Endothelial cell of umbilical vein (primary cell): ENCODE measurements at regions not wholly inside any gene's neighbourhood (a gene's known extent, or its start where the extent isn't known, plus 50 kb on each side); places are given as distances from the start of the nearest gene placed in this dataset.

ENCODE experiments used
- BruUV-seq: library from RNA; stranded (reverse); fragments of 400-500 nt; replicated peaks from 2 replicates; lab custom pipeline; 2021; lab: Mats Ljungman, UMichigan
- CTCF ChIA-PET: fragments of 300-600, 350-600 bp; sonication (Branson Sonifier 250); formaldehyde crosslinking; loops from one replicate; lab custom pipeline; 2021; ENCODE audit warnings: antibody characterized with exemption, inconsistent platforms; lab: Charles Lee
- POLR2A ChIA-PET: fragments of 300-600, 350-600 bp; sonication (Branson Sonifier 250); formaldehyde crosslinking; loops from one replicate; lab custom pipeline; 2021; ENCODE audit warnings: antibody characterized with exemption, inconsistent platforms; lab: Charles Lee
- DNase-seq: peaks from one replicate; pipeline ENCODE4 v3.0.0-alpha.2; 2011; ENCODE audit warnings: low read depth, low spot score
- FAIRE-seq: peaks from 2 replicates; lab custom pipeline; 2011; peaks lifted over from hg19 to GRCh38; lab: Jason Lieb, UNC
- H2AFZ ChIP-seq: 2 replicates; pipeline ENCODE4 v1.6.0; 2012; ENCODE audit warnings: low read depth, low read length, control low read depth, inconsistent platforms
- H3K27ac ChIP-seq: 2 replicates; pipeline ENCODE4 v1.5.1; 2011; ENCODE audit warnings: low read depth, mild to moderate bottlenecking, control low read depth, low read length, moderate library complexity; ENCODE audit not compliant: insufficient read depth
- H3K27me3 ChIP-seq, 2 experiments: 2 replicates each; pipeline versions ENCODE4 v1.6.0 to v1.6.1; 2011; ENCODE audit warnings: low read length in 2 of 2, mixed read lengths in 1 of 2; ENCODE audit not compliant: control insufficient read depth in 2 of 2, insufficient read depth in 2 of 2
- H3K36me3 ChIP-seq, 2 experiments: 2 replicates in 1 of 2; 3 replicates in 1 of 2; pipeline ENCODE4 v1.5.1; 2011; ENCODE audit warnings: low read length in 2 of 2, mild to moderate bottlenecking in 1 of 2, moderate library complexity in 1 of 2; ENCODE audit not compliant: control insufficient read depth in 2 of 2, insufficient read depth in 2 of 2; ENCODE audit errors: extremely low read depth in 1 of 2
- H3K4me1 ChIP-seq: 3 replicates; pipeline ENCODE4 v1.5.1; 2011; ENCODE audit warnings: mild to moderate bottlenecking, low read length; ENCODE audit not compliant: control insufficient read depth, insufficient read depth; ENCODE audit errors: extremely low read depth
- H3K4me2 ChIP-seq: 2 replicates; pipeline ENCODE4 v1.6.1; 2011; ENCODE audit warnings: low read length, control low read depth, mixed read lengths; ENCODE audit not compliant: insufficient read depth
- H3K4me3 ChIP-seq, 3 experiments: fragments of 200-600 bp in 1 of 3; sonication (generic), shearing (Covaris generic) in 1 of 3; replicated peaks in 1 of 3; 2 replicates each; pipeline ENCODE4 v1.5.1; 2011 to 2016; ENCODE audit warnings: control low read depth in 3 of 3, low read length in 3 of 3, mild to moderate bottlenecking in 2 of 3, inconsistent platforms in 1 of 3, low read depth in 1 of 3, moderate library complexity in 1 of 3; ENCODE audit not compliant: insufficient read depth in 1 of 3
- H3K79me2 ChIP-seq: 2 replicates; pipeline ENCODE4 v1.6.0; 2012; ENCODE audit warnings: low read length, inconsistent platforms; ENCODE audit not compliant: control insufficient read depth, insufficient read depth
- H3K9ac ChIP-seq: replicated peaks from 2 replicates; pipeline ENCODE3; 2011; ENCODE audit warnings: low read length, control low read depth; ENCODE audit not compliant: insufficient read depth; ENCODE audit errors: extremely low read depth
- H3K9me1 ChIP-seq: replicated peaks from 3 replicates; pipeline ENCODE4 v1.6.0; 2011; ENCODE audit warnings: mild to moderate bottlenecking, low read length; ENCODE audit not compliant: control insufficient read depth, insufficient read depth; ENCODE audit errors: extremely low read depth
- H3K9me3 ChIP-seq: replicated peaks from 2 replicates; pipeline ENCODE4 v1.5.1; 2012; ENCODE audit warnings: low read length, inconsistent platforms; ENCODE audit not compliant: control insufficient read depth, insufficient read depth
- H4K20me1 ChIP-seq: replicated peaks from 2 replicates; pipeline ENCODE3; 2011; ENCODE audit warnings: mild to moderate bottlenecking, low read length; ENCODE audit not compliant: control insufficient read depth, insufficient read depth; ENCODE audit errors: extremely low read depth
- EZH2 ChIP-seq: IDR thresholded peaks from 2 replicates; pipeline ENCODE4 v1.6.1; 2012; ENCODE audit warnings: borderline replicate concordance, low read depth, mild to moderate bottlenecking, moderate library complexity, low read length, inconsistent platforms; ENCODE audit not compliant: severe bottlenecking
- FOS ChIP-seq: IDR thresholded peaks from 2 replicates; pipeline ENCODE4 v1.6.1; 2011; ENCODE audit warnings: mild to moderate bottlenecking, low read length, moderate library complexity, borderline replicate concordance; ENCODE audit not compliant: insufficient read depth
- GATA2 ChIP-seq: IDR thresholded peaks from 2 replicates; pipeline ENCODE4 v1.7.0; 2011; ENCODE audit warnings: low read depth, mild to moderate bottlenecking, moderate library complexity, mixed read lengths, low read length; ENCODE audit not compliant: insufficient read length, insufficient read depth
- JUN ChIP-seq: IDR thresholded peaks from 2 replicates; pipeline ENCODE4 v1.6.1; 2011; ENCODE audit warnings: borderline replicate concordance, low read depth; ENCODE audit not compliant: insufficient read length, insufficient read depth
- MYC ChIP-seq: IDR thresholded peaks from one replicate; pipeline ENCODE4 v1.6.1; 2011; ENCODE audit warnings: mild to moderate bottlenecking, low read depth, low read length
- POLR2A ChIP-seq: IDR thresholded peaks from 2 replicates; pipeline ENCODE4 v1.6.1; 2012; ENCODE audit warnings: low read depth, mild to moderate bottlenecking, control low read depth, low read length
- POLR2AphosphoS5 ChIP-seq: IDR thresholded peaks from 2 replicates; pipeline ENCODE4 v1.6.1; 2012; ENCODE audit warnings: low read depth, mild to moderate bottlenecking, control low read depth, low read length, moderate library complexity; ENCODE audit not compliant: insufficient read depth
- dilution Hi-C: fragments of 300-500 bp; cut with MboI; formaldehyde crosslinking; loops from one replicate; pipeline ENCODE4 v1.15.0; 2019; ENCODE audit warnings: low sequenced_read_pairs; ENCODE audit not compliant: extremely low pct_ligation_motif_present
- intact Hi-C: fragments of 100-400 bp; cut with micrococcal nuclease; formaldehyde crosslinking; loops from one replicate; pipeline ENCODE4 v1.10.0; 2022
- TF ChIP-seq, protein P1 (sequence below), 2 donors: IDR thresholded peaks; 1 replicate in 1 of 2; 2 replicates in 1 of 2; pipeline ENCODE4 v1.5.1; 2011; ENCODE audit warnings: low read length in 2 of 2, mild to moderate bottlenecking in 2 of 2, moderate library complexity in 2 of 2, control low read depth in 1 of 2, inconsistent platforms in 1 of 2, low read depth in 1 of 2; ENCODE audit not compliant: insufficient read depth in 1 of 2; ENCODE audit errors: extremely low read depth in 1 of 2
- TF ChIP-seq, protein P2 (sequence below): IDR thresholded peaks from 2 replicates; pipeline ENCODE4 v1.6.1; 2011; ENCODE audit not compliant: insufficient read depth, insufficient read length

DNA sequence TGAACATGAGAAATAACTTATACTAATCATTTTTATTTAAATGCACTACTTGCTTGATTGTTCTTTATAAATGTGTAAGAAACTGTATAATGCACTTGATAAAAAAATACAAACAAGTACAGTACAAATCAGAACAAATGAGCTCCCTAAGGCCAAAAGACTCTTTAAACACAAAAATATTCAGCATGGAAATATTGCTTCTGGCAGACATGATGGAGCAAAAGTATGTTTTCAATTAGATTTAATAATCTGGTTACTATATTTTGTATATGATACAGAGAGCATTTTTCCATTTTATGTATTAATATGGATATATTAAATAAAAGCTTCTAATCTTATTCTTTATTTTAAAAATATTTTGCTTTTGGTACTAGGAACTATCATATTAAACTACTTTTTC, 800.2 kb upstream of the LRFN5 start:
- ChIA-PET POLR2A (no interaction called here), CTCF (no interaction called here)
- Histone ChIP-seq H2AFZ (no peak overlapping the region), H3K36me3 (no peaks in the 10 kb centered on the region), H3K4me1 (no peaks in the 10 kb centered on the region), H3K4me2 (no peak overlapping the region), H3K79me2 (no peaks in the 10 kb centered on the region), H3K4me3 (no peak overlapping the region), H4K20me1 (no peaks in the 10 kb centered on the region), H3K27ac (no peak overlapping the region), H3K27me3 (no peaks in the 10 kb centered on the region), H3K9ac (no peak overlapping the region), H3K9me3 (no peaks in the 10 kb centered on the region), H3K9me1 (no peaks in the 10 kb centered on the region)
- FAIRE-seq: no peak
- no peak for DNase-seq
- dilution Hi-C loops (no loop called here), intact Hi-C loops (no loop called here)
- BruUV-seq: no TSS peak
- TF ChIP-seq MYC (no peak), GATA2 (no peak)
- TF ChIP-seq, protein P1, sequence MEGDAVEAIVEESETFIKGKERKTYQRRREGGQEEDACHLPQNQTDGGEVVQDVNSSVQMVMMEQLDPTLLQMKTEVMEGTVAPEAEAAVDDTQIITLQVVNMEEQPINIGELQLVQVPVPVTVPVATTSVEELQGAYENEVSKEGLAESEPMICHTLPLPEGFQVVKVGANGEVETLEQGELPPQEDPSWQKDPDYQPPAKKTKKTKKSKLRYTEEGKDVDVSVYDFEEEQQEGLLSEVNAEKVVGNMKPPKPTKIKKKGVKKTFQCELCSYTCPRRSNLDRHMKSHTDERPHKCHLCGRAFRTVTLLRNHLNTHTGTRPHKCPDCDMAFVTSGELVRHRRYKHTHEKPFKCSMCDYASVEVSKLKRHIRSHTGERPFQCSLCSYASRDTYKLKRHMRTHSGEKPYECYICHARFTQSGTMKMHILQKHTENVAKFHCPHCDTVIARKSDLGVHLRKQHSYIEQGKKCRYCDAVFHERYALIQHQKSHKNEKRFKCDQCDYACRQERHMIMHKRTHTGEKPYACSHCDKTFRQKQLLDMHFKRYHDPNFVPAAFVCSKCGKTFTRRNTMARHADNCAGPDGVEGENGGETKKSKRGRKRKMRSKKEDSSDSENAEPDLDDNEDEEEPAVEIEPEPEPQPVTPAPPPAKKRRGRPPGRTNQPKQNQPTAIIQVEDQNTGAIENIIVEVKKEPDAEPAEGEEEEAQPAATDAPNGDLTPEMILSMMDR (IDR thresholded peaks at IDR 0.05; ENCODE audit: extremely low read depth in 1 of 2, insufficient read depth in 1 of 2, low read depth in 1 of 2, low read length in 2 of 2): no peak

DNA sequence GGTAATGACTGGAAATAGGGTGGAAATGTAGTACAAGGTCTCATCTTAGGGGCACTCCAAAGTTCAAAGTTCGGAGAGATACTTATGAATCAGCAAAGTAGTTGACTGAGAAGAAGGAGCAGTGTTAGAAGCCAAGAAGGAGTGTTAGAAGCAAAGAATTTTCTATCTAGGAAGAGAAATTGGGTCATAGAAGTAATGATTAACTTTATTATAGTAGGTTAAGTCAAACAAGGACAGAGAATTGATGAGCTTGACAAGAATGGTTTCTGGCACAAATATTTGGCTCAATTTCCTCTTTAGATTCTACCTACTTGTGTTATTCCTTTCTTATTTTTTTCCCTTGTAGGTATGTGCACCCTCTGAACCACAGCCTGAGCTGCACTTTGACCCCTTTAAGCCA, 810.5 kb upstream of the LRFN5 start:
- H3K9me1 ChIP-seq: no peaks in the 10 kb centered on the region
- H3K4me2 ChIP-seq: no peak overlapping the region
- no peaks in the 10 kb centered on the region for H3K36me3 ChIP-seq
- H3K9ac ChIP-seq: no peak overlapping the region
- no peak overlapping the region for H2AFZ ChIP-seq
- ChIA-PET POLR2A (no interaction called here), CTCF (no interaction called here)
- no peak for FAIRE-seq
- intact Hi-C loops: no loop called here
- no peaks in the 10 kb centered on the region for H3K4me1 ChIP-seq
- H3K4me3 ChIP-seq: no peak overlapping the region
- dilution Hi-C loops: no loop called here
- TF ChIP-seq, protein P2, sequence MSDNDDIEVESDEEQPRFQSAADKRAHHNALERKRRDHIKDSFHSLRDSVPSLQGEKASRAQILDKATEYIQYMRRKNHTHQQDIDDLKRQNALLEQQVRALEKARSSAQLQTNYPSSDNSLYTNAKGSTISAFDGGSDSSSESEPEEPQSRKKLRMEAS: no peak
- TF ChIP-seq POLR2A (no peak), MYC (no peak), FOS (no peak), GATA2 (no peak), POLR2AphosphoS5 (no peak), JUN (no peak), EZH2 (no peak)
- TF ChIP-seq, protein P1 (IDR thresholded peaks at IDR 0.05; ENCODE audit: extremely low read depth in 1 of 2, insufficient read depth in 1 of 2, low read depth in 1 of 2, low read length in 2 of 2): no peak
- no peaks in the 10 kb centered on the region for H3K79me2 ChIP-seq
- BruUV-seq: no TSS peak
- H3K9me3 ChIP-seq: peaks cover 2% of the 10 kb centered on the region
- no peaks in the 10 kb centered on the region for H3K27me3 ChIP-seq
- no peaks in the 10 kb centered on the region for H4K20me1 ChIP-seq
- DNase-seq: no peak
- H3K27ac ChIP-seq: no peak overlapping the region
